ENCODE measurements at regions not wholly inside any gene's neighbourhood (a gene's known extent, or its start where the extent isn't known, plus 50 kb on each side); places are given as distances from the start of the nearest gene placed in this dataset.
"Not testable (repeated sequence)": the region's sequence is repeated elsewhere in the genome, so short reads cannot be mapped to it uniquely, and the experiment has no call there.

- DNase-seq (ENCODE audit: low read depth, low spot score), result no peak
Observed at GRCh38 chr1:91098299-91098906, 76.6 kb upstream of the ZNF644 start.

- DNase-seq (ENCODE audit: low read depth, low spot score), result not testable (repeated sequence)
Observed at GRCh38 chr1:91095321-91095720, 73.5 kb upstream of the ZNF644 start.

GRCh38 chr1:91092503-91092902 is 70.7 kb upstream of the ZNF644 start:
- DNase-seq (ENCODE audit: low read depth, low spot score), result peak; percentile 79

GRCh38 chr1:91091812-91092211 is 70.0 kb upstream of the ZNF644 start:
- DNase-seq (ENCODE audit: low read depth, low spot score), result no peak

- no peak for DNase-seq (ENCODE audit: low read depth, low spot score)
Observed at GRCh38 chr1:91080650-91081049, 58.8 kb upstream of the ZNF644 start.

GRCh38 chr1:91078859-91079258 is 57.0 kb upstream of the ZNF644 start:
- no peak for DNase-seq (ENCODE audit: low read depth, low spot score)

- no peak for DNase-seq (ENCODE audit: low read depth, low spot score)
Observed at GRCh38 chr1:91076834-91077233, 55.0 kb upstream of the ZNF644 start.

GRCh38 chr1:91075233-91076135 is 53.6 kb upstream of the ZNF644 start:
- no peak for DNase-seq (ENCODE audit: low read depth, low spot score)

- no peak for DNase-seq (ENCODE audit: low read depth, low spot score)
Observed at GRCh38 chr1:91073299-91073698, 51.5 kb upstream of the ZNF644 start.

- no peak for DNase-seq (ENCODE audit: low read depth, low spot score)
Observed at GRCh38 chr1:91071838-91072237, 50.0 kb upstream of the ZNF644 start.
